Keratinocyte (primary cell): ENCODE measurements at regions not wholly inside any gene's neighbourhood (a gene's known extent, or its start where the extent isn't known, plus 50 kb on each side); places are given as distances from the start of the nearest gene placed in this dataset.

Experiments used
- EZH2 ChIP-seq: IDR thresholded peaks from one replicate; pipeline ENCODE4 v1.6.1; 2012; ENCODE audit warnings: inconsistent platforms, mild to moderate bottlenecking, low read length, moderate library complexity
- TF ChIP-seq, protein P1 (sequence below), 3 experiments: IDR thresholded peaks in 1 of 3; conservative IDR thresholded peaks in 1 of 3; optimal IDR thresholded peaks in 1 of 3; 2 replicates in 2 of 3; 3 replicates in 1 of 3; pipeline versions ENCODE3 to v1.5.1; 2011; ENCODE audit warnings: low read length in 3 of 3, mild to moderate bottlenecking in 3 of 3, moderate library complexity in 2 of 3, control low read depth in 1 of 3, inconsistent platforms in 1 of 3; ENCODE audit not compliant: insufficient read depth in 2 of 3; ENCODE audit errors: extremely low read depth in 1 of 3

DNA sequence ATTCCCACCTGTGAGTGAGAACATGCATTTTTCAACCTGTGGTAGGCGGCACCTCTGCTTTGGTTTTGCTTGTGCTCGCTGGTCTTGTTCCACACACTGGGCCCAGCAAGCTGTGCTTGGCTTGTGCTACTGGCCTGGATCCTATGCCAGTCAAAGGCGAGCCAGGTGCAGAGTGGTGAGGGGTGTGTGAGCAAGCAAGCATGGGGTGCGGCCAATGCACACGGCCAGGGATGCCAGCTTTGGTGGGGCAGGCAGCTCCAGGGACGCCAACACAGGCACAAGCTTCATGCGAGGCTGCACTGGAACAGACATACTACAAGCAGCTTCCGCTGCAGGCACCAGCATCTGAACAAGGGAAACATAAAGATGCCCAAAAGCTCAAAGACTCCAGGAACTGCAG, 654.9 kb upstream of the EYS start:
- TF ChIP-seq, protein P1, sequence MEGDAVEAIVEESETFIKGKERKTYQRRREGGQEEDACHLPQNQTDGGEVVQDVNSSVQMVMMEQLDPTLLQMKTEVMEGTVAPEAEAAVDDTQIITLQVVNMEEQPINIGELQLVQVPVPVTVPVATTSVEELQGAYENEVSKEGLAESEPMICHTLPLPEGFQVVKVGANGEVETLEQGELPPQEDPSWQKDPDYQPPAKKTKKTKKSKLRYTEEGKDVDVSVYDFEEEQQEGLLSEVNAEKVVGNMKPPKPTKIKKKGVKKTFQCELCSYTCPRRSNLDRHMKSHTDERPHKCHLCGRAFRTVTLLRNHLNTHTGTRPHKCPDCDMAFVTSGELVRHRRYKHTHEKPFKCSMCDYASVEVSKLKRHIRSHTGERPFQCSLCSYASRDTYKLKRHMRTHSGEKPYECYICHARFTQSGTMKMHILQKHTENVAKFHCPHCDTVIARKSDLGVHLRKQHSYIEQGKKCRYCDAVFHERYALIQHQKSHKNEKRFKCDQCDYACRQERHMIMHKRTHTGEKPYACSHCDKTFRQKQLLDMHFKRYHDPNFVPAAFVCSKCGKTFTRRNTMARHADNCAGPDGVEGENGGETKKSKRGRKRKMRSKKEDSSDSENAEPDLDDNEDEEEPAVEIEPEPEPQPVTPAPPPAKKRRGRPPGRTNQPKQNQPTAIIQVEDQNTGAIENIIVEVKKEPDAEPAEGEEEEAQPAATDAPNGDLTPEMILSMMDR (optimal IDR thresholded peaks at IDR 0.05 in 1 of 3, IDR thresholded peaks at IDR 0.05 in 1 of 3, conservative IDR thresholded peaks at IDR 0.05 in 1 of 3; ENCODE audit: extremely low read depth in 1 of 3, insufficient read depth in 2 of 3, low read length in 3 of 3) = no peak
- TF ChIP-seq EZH2 = no peak
